H1 (cell line): ENCODE measurements at regions not wholly inside any gene's neighbourhood (a gene's known extent, or its start where the extent isn't known, plus 50 kb on each side); places are given as distances from the start of the nearest gene placed in this dataset.
"Not testable (repeated sequence)": the region's sequence is repeated elsewhere in the genome, so short reads cannot be mapped to it uniquely, and the experiment has no call there.

Source experiments
- CTCF ChIA-PET: fragments of 300-600 bp; sonication (Branson Sonifier 250); formaldehyde crosslinking; loops from one replicate; lab custom pipeline; 2021; ENCODE audit not compliant: partially characterized antibody; lab: Charles Lee
- POLR2A ChIA-PET: fragments of 300-600 bp; sonication (Branson Sonifier 250); formaldehyde crosslinking; loops from one replicate; lab custom pipeline; 2021; ENCODE audit warnings: inconsistent platforms; ENCODE audit not compliant: partially characterized antibody; lab: Charles Lee
- DNase-seq, 2 experiments: peaks; one replicate each; pipeline versions ENCODE4 v3.0.0 to v3.0.0-alpha.2; 2010 to 2022; ENCODE audit warnings: low spot score in 2 of 2, low read depth in 1 of 2, mixed read lengths in 1 of 2
- FAIRE-seq: peaks from 2 replicates; lab custom pipeline; 2011; peaks lifted over from hg19 to GRCh38; lab: Jason Lieb, UNC
- H2AFZ ChIP-seq: 2 replicates; pipeline ENCODE4 v1.8.1; 2012; ENCODE audit warnings: low read length, inconsistent platforms
- H2AK5ac ChIP-seq: 2 replicates; pipeline ENCODE4 v1.6.1; 2013; ENCODE audit warnings: low read depth, low read length
- H2BK120ac ChIP-seq: replicated peaks from 2 replicates; pipeline ENCODE3; 2013; ENCODE audit warnings: low read depth, low read length, inconsistent platforms
- H2BK12ac ChIP-seq: 2 replicates; pipeline ENCODE4 v1.6.1; 2013; ENCODE audit warnings: low read depth, low read length
- H2BK15ac ChIP-seq: 2 replicates; pipeline ENCODE4 v1.6.1; 2013; ENCODE audit warnings: low read length
- H2BK20ac ChIP-seq: 2 replicates; pipeline ENCODE4 v1.6.1; 2013; ENCODE audit warnings: low read length
- H2BK5ac ChIP-seq: 2 replicates; pipeline ENCODE4 v1.6.1; 2013; ENCODE audit warnings: low read depth, low read length
- H3K14ac ChIP-seq: 2 replicates; pipeline ENCODE4 v1.6.1; 2013; ENCODE audit warnings: inconsistent platforms; ENCODE audit not compliant: insufficient read length
- H3K18ac ChIP-seq: 2 replicates; pipeline ENCODE4 v1.6.1; 2013; ENCODE audit warnings: low read length; ENCODE audit errors: extremely low read depth
- H3K23ac ChIP-seq: 2 replicates; pipeline ENCODE4 v1.6.1; 2013; ENCODE audit warnings: inconsistent platforms; ENCODE audit not compliant: insufficient read length
- H3K23me2 ChIP-seq: 2 replicates; pipeline ENCODE4 v1.6.1; 2013; ENCODE audit warnings: low read depth, low read length
- H3K27ac ChIP-seq: 2 replicates; pipeline ENCODE4 v1.6.1; 2011; ENCODE audit warnings: low read depth, low read length, inconsistent platforms
- H3K27me3 ChIP-seq, 4 experiments: replicated peaks in 1 of 4; 1 replicate in 1 of 4; 2 replicates in 3 of 4; pipeline versions ENCODE4 v1.6.1 to v1.8.1; 2011 to 2013; ENCODE audit warnings: low read length in 3 of 4, mild to moderate bottlenecking in 3 of 4, inconsistent platforms in 2 of 4, mixed read lengths in 2 of 4, moderate library complexity in 1 of 4; ENCODE audit not compliant: control insufficient read depth in 3 of 4, insufficient read depth in 3 of 4; ENCODE audit errors: extremely low read depth in 1 of 4
- H3K36me3 ChIP-seq, 4 experiments: 2 replicates each; pipeline versions ENCODE4 v1.6.1 to v1.8.1; 2011 to 2013; ENCODE audit warnings: mild to moderate bottlenecking in 4 of 4, low read length in 3 of 4, moderate library complexity in 2 of 4, control low read depth in 1 of 4, inconsistent platforms in 1 of 4; ENCODE audit not compliant: insufficient read depth in 4 of 4, control insufficient read depth in 2 of 4
- H3K4ac ChIP-seq: replicated peaks from 2 replicates; pipeline ENCODE3; 2013; ENCODE audit warnings: low read length, low read depth, mixed read lengths, inconsistent platforms; ENCODE audit not compliant: insufficient read length
- H3K4me1 ChIP-seq, 4 experiments: replicated peaks in 1 of 4; 1 replicate in 1 of 4; 2 replicates in 3 of 4; pipeline versions ENCODE4 v1.6.1 to v1.8.1; 2011 to 2013; ENCODE audit warnings: low read length in 3 of 4, inconsistent platforms in 2 of 4, mixed read lengths in 1 of 4; ENCODE audit not compliant: insufficient read depth in 4 of 4, control insufficient read depth in 3 of 4
- H3K4me2 ChIP-seq, 2 experiments: 2 replicates each; pipeline versions ENCODE4 v1.6.1 to v1.8.1; 2011 to 2013; ENCODE audit warnings: low read depth in 2 of 2, low read length in 2 of 2, control low read depth in 1 of 2, inconsistent platforms in 1 of 2, mild to moderate bottlenecking in 1 of 2; ENCODE audit not compliant: insufficient read depth in 1 of 2
- H3K4me3 ChIP-seq, 4 experiments: fragments of 200-600, 300-600 bp in 1 of 4; sonication (generic), shearing (Covaris generic), sonication (Bioruptor Twin) in 1 of 4; 2 replicates each; pipeline versions ENCODE4 v1.5.1 to v1.8.1; 2011 to 2016; ENCODE audit warnings: low read length in 4 of 4, low read depth in 3 of 4, control low read depth in 2 of 4, inconsistent platforms in 2 of 4, mild to moderate bottlenecking in 2 of 4, mixed read lengths in 1 of 4, moderate library complexity in 1 of 4; ENCODE audit not compliant: insufficient read depth in 2 of 4; ENCODE audit errors: extremely low read depth in 1 of 4
- H3K56ac ChIP-seq: replicated peaks from 2 replicates; pipeline ENCODE3; 2013; ENCODE audit warnings: low read depth, mild to moderate bottlenecking, mixed read lengths, low read length, inconsistent platforms; ENCODE audit not compliant: insufficient read length
- H3K79me1 ChIP-seq: 2 replicates; pipeline ENCODE4 v1.6.1; 2013; ENCODE audit warnings: low read depth, low read length, control low read depth
- H3K79me2 ChIP-seq, 2 experiments: 2 replicates each; pipeline versions ENCODE4 v1.6.1 to v1.8.1; 2012 to 2013; ENCODE audit warnings: low read length in 2 of 2, mild to moderate bottlenecking in 2 of 2, inconsistent platforms in 1 of 2; ENCODE audit not compliant: insufficient read depth in 2 of 2, control insufficient read depth in 1 of 2
- H3K9ac ChIP-seq, 4 experiments: replicated peaks in 1 of 4; 1 replicate in 1 of 4; 2 replicates in 3 of 4; pipeline versions ENCODE4 v1.6.1 to v1.8.1; 2011 to 2013; ENCODE audit warnings: low read depth in 3 of 4, low read length in 3 of 4, control low read depth in 2 of 4, mild to moderate bottlenecking in 2 of 4, moderate library complexity in 2 of 4, inconsistent platforms in 1 of 4; ENCODE audit errors: extremely low read depth in 1 of 4
- H3K9me3 ChIP-seq, 2 experiments: 2 replicates each; pipeline versions ENCODE4 v1.6.1 to v1.8.1; 2012 to 2013; ENCODE audit warnings: mild to moderate bottlenecking in 2 of 2, moderate library complexity in 2 of 2, control low read depth in 1 of 2, inconsistent platforms in 1 of 2, low read depth in 1 of 2, low read length in 1 of 2, mixed read lengths in 1 of 2; ENCODE audit not compliant: insufficient read depth in 2 of 2
- H4K20me1 ChIP-seq, 2 experiments: replicated peaks in 1 of 2; 2 replicates each; pipeline versions ENCODE3 to v1.8.1; 2011 to 2013; ENCODE audit warnings: inconsistent platforms in 2 of 2, low read length in 2 of 2, mild to moderate bottlenecking in 1 of 2; ENCODE audit not compliant: insufficient read depth in 2 of 2, control insufficient read depth in 1 of 2
- H4K5ac ChIP-seq: 2 replicates; pipeline ENCODE4 v1.6.1; 2013; ENCODE audit warnings: low read length, low read depth, mixed read lengths, inconsistent platforms; ENCODE audit not compliant: insufficient read length
- H4K8ac ChIP-seq: 2 replicates; pipeline ENCODE4 v1.8.0; 2013; ENCODE audit warnings: mild to moderate bottlenecking, moderate library complexity, low read length, inconsistent platforms; ENCODE audit not compliant: insufficient read depth; ENCODE audit errors: extremely low read depth
- H4K91ac ChIP-seq: replicated peaks from 2 replicates; pipeline ENCODE3; 2013; ENCODE audit warnings: low read length, mixed read lengths, inconsistent platforms; ENCODE audit not compliant: insufficient read length
- EP300 ChIP-seq, 2 experiments: IDR thresholded peaks; 1 replicate in 1 of 2; 2 replicates in 1 of 2; pipeline ENCODE4 v1.6.1; 2011 to 2012; ENCODE audit warnings: low read depth in 2 of 2, low read length in 2 of 2, mild to moderate bottlenecking in 2 of 2, borderline replicate concordance in 1 of 2, inconsistent platforms in 1 of 2, moderate library complexity in 1 of 2
- RAD21 ChIP-seq, 2 experiments: IDR thresholded peaks in 1 of 2; conservative IDR thresholded peaks in 1 of 2; 2 replicates each; pipeline ENCODE4 v1.6.1; 2011; ENCODE audit warnings: low read depth in 2 of 2, low read length in 2 of 2, improper control_type of control experiment in 1 of 2, inconsistent platforms in 1 of 2, mild to moderate bottlenecking in 1 of 2, moderate library complexity in 1 of 2
- RFX5 ChIP-seq: IDR thresholded peaks from 2 replicates; pipeline ENCODE4 v1.6.1; 2011; ENCODE audit warnings: low read depth, low read length, improper control_type of control experiment, borderline replicate concordance
- SIN3A ChIP-seq, 2 experiments: IDR thresholded peaks in 1 of 2; conservative IDR thresholded peaks in 1 of 2; 2 replicates each; pipeline ENCODE4 v1.6.1; 2011 to 2012; ENCODE audit warnings: low read length in 2 of 2, improper control_type of control experiment in 1 of 2, low read depth in 1 of 2, mild to moderate bottlenecking in 1 of 2
- SP2 ChIP-seq: IDR thresholded peaks from 2 replicates; pipeline ENCODE4 v1.6.1; 2012; ENCODE audit warnings: mild to moderate bottlenecking, low read length, inconsistent platforms
- SP4 ChIP-seq: IDR thresholded peaks from 2 replicates; pipeline ENCODE4 v1.6.1; 2012; ENCODE audit warnings: low read length, inconsistent platforms
- TCF12 ChIP-seq: IDR thresholded peaks from 2 replicates; pipeline ENCODE4 v1.6.1; 2011; ENCODE audit warnings: low read depth, mild to moderate bottlenecking, low read length
- WGBS, 2 experiments: shearing (Covaris generic) in 1 of 2; methylation state at CpG; one replicate each; pipeline versions ENCODE4 v1.1.6 to v1.1.7; 2013 to 2015; ENCODE audit warnings: low lambda C conversion rate in 2 of 2, mixed read lengths in 2 of 2, inconsistent platforms in 1 of 2, low coverage in 1 of 2, missing lambda C conversion rate in 1 of 2; ENCODE audit not compliant: insufficient replicate concordance in 2 of 2, insufficient coverage in 1 of 2, insufficient read length in 1 of 2; ENCODE audit errors: extremely low coverage in 1 of 2, missing lambda C conversion rate in 1 of 2; 5-methylcytosine and 5-hydroxymethylcytosine counted together
- TF ChIP-seq, protein P1 (sequence below), 3 experiments: IDR thresholded peaks; 1 replicate in 2 of 3; 2 replicates in 1 of 3; pipeline versions ENCODE4 v1.5.1 to v1.6.1; 2011; ENCODE audit warnings: low read length in 3 of 3, mild to moderate bottlenecking in 3 of 3, inconsistent platforms in 2 of 3, low read depth in 1 of 3, moderate library complexity in 1 of 3; ENCODE audit not compliant: insufficient read depth in 1 of 3; ENCODE audit errors: control extremely low read depth in 1 of 3

DNA sequence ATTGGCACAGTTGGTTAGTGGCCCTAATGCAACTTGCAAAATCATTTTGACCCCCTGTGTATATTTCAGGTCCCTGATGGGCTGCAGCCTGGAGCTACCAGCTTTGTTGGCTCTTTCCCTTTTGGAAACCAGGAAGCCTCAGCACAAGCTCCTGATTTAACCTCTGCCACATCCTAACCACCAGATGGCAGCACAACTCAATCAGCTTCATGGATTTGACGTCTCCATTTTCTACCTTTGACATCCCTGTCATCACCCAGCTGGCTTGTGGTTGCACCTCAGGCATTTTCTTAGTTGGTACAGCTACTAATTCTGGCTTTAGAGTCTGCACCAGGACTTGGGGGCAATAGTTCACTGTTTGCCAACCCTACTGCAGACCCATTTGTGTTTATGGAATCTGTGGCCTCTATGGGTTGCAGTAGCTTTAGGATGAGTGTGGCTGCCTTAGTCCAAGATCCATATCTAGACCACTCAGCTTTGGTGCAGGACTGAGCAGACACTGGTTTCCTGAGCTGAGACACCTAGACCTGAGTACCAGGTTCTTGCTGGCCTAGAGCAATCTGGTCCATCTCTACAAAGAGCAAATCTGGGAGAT, 456.2 kb downstream of the REEP3 start (continued):
- no peak for TF ChIP-seq EP300 (IDR thresholded peaks at IDR 0.05; ENCODE audit: borderline replicate concordance in 1 of 2, low read depth in 2 of 2, low read length in 2 of 2)
- no peak for TF ChIP-seq TCF12
- peak; percentile 81 to 94 for TF ChIP-seq SIN3A (conservative IDR thresholded peaks at IDR 0.05 in 1 of 2, IDR thresholded peaks at IDR 0.05 in 1 of 2; ENCODE audit: low read depth in 1 of 2, low read length in 2 of 2)
- TF ChIP-seq SP2 = no peak
- TF ChIP-seq, protein P1, sequence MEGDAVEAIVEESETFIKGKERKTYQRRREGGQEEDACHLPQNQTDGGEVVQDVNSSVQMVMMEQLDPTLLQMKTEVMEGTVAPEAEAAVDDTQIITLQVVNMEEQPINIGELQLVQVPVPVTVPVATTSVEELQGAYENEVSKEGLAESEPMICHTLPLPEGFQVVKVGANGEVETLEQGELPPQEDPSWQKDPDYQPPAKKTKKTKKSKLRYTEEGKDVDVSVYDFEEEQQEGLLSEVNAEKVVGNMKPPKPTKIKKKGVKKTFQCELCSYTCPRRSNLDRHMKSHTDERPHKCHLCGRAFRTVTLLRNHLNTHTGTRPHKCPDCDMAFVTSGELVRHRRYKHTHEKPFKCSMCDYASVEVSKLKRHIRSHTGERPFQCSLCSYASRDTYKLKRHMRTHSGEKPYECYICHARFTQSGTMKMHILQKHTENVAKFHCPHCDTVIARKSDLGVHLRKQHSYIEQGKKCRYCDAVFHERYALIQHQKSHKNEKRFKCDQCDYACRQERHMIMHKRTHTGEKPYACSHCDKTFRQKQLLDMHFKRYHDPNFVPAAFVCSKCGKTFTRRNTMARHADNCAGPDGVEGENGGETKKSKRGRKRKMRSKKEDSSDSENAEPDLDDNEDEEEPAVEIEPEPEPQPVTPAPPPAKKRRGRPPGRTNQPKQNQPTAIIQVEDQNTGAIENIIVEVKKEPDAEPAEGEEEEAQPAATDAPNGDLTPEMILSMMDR (IDR thresholded peaks at IDR 0.05; ENCODE audit: control extremely low read depth in 1 of 3, insufficient read depth in 1 of 3, low read depth in 1 of 3, low read length in 3 of 3) = peak; percentile 40 to 91 (median 80)
- no peak for TF ChIP-seq SP4
- TF ChIP-seq RFX5 = no peak
- peak; percentile 73 to 79 for TF ChIP-seq RAD21 (IDR thresholded peaks at IDR 0.05 in 1 of 2, conservative IDR thresholded peaks at IDR 0.05 in 1 of 2; ENCODE audit: low read depth in 2 of 2, low read length in 2 of 2)

DNA sequence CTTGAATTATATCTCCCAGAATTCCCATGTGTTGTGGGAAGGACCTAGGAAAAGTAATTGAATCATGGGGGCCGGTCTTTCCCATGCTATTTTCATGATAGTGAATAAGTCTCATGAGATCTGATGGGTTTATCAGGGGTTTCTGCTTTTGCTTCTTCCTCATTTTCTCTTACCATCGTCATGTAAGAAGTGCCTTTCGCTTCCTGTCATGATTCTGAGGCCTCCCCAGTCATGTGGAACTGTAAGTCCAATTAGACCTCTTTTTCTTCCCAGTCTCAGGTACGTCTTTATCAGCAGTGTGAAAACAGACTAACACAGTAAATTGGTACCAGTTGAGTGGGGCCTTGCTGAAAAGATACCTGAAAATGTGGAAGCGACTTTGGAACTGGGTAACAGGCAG, 459.7 kb downstream of the REEP3 start:
- H3K27ac ChIP-seq, H3K23me2 ChIP-seq, POLR2A ChIA-PET: not testable (repeated sequence)

More for the DNA sequence above, 459.7 kb downstream of the REEP3 start:
- H3K4me1 ChIP-seq, H3K4ac ChIP-seq, H3K27me3 ChIP-seq, H2AK5ac ChIP-seq, H2BK12ac ChIP-seq, H4K5ac ChIP-seq, FAIRE-seq, H3K14ac ChIP-seq, H2BK5ac ChIP-seq, H3K79me1 ChIP-seq, H2AFZ ChIP-seq, H3K9ac ChIP-seq, H2BK15ac ChIP-seq, H3K36me3 ChIP-seq, H4K8ac ChIP-seq, H3K18ac ChIP-seq, H2BK120ac ChIP-seq, DNase-seq, H4K91ac ChIP-seq, H4K20me1 ChIP-seq, H3K56ac ChIP-seq, H3K4me3 ChIP-seq, H3K4me2 ChIP-seq, H3K23ac ChIP-seq, H3K79me2 ChIP-seq, H3K9me3 ChIP-seq, H2BK20ac ChIP-seq: not testable (repeated sequence)
- CTCF ChIA-PET = interaction anchor here (12.0 kb wide), 1 partner anchor 110 kb away, joined by 256 read pairs; no protein-coding TSS in a partner anchor
- WGBS, 2 experiments = 65% methylated on average over 5 of the region's 5 CpGs; no CpG with 5 or more reads in 1 of the 2 experiments
